T-helper 1 cell treated with Interleukin-12 subunit alpha and Interleukin-12 subunit beta and Interleukin-4 antibody, amounts not matched to agents 30 μg/mL and 1 μg/mL, for 36 hours (primary cell): ENCODE measurements at regions not wholly inside any gene's neighbourhood (a gene's known extent, or its start where the extent isn't known, plus 50 kb on each side); places are given as distances from the start of the nearest gene placed in this dataset.

Experiments
- H3K27ac Mint-ChIP-seq: one replicate; pipeline ENCODE4 v1.8.0; 2021; ENCODE audit warnings: mild to moderate bottlenecking, mixed read lengths
- H3K27me3 Mint-ChIP-seq: one replicate; pipeline ENCODE4 v1.8.0; 2021; ENCODE audit warnings: low read depth, mixed read lengths
- H3K36me3 Mint-ChIP-seq: one replicate; pipeline ENCODE4 v1.8.0; 2021; ENCODE audit warnings: low read depth, mixed read lengths
- H3K4me1 Mint-ChIP-seq: one replicate; pipeline ENCODE4 v1.8.0; 2021; ENCODE audit warnings: low read depth, mixed read lengths
- H3K4me3 Mint-ChIP-seq: one replicate; pipeline ENCODE4 v1.8.0; 2021; ENCODE audit warnings: mild to moderate bottlenecking, moderate library complexity, mixed read lengths
- H3K9me3 Mint-ChIP-seq: one replicate; pipeline ENCODE4 v1.8.0; 2021; ENCODE audit warnings: mixed read lengths

- Mint-ChIP-seq H3K27ac (no peak overlapping the region), H3K36me3 (no peaks in the 10 kb centered on the region), H3K9me3 (no peaks in the 10 kb centered on the region), H3K4me3 (no peak overlapping the region), H3K4me1 (peaks cover 8% of the 10 kb centered on the region), H3K27me3 (no peaks in the 10 kb centered on the region)
These were observed 60.6 kb upstream of the DDHD1 start for GRCh38 chr14:53213761-53214160.

- Mint-ChIP-seq H3K4me3 (no peak overlapping the region), H3K27ac (no peak overlapping the region), H3K4me1 (no peaks in the 10 kb centered on the region), H3K27me3 (peaks cover 4% of the 10 kb centered on the region), H3K9me3 (peaks cover 1% of the 10 kb centered on the region), H3K36me3 (peaks cover 4% of the 10 kb centered on the region)
These were observed 56.2 kb upstream of the DDHD1 start for GRCh38 chr14:53209370-53209769.
